ENCODE measurements at regions not wholly inside any gene's neighbourhood (a gene's known extent, or its start where the extent isn't known, plus 50 kb on each side); places are given as distances from the start of the nearest gene placed in this dataset.

DNA sequence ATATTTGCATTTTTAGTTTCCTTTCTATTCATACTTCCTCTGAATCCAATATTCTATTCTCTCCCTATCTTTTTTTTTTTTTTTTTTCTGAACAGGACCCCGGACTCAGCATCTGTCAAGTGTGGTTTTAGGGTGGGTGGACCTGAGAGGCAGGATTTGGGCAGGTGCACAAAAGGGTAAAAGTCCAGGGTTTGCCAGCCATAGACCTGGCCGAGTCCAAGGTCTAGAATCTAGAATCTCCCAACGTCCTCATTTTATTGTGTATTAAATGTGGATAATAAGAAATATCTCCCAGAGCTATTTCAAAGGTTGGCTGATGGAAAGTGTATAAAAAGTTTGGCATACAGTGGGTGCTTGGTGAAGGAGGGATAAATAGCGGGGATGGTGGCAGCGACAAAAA is 273.3 kb upstream of the MAF start:
- BruUV-seq (replicated peaks) = no TSS peak
- FAIRE-seq = no peak

GRCh38 chr16:79871906-79872305 is 271.4 kb upstream of the MAF start:
- peaks cover 2% of the 10 kb centered on the region for H3K9me3 ChIP-seq (replicated peaks; ENCODE audit: control insufficient read depth, insufficient read depth, low read length)
- no peaks in the 10 kb centered on the region for H3K79me2 ChIP-seq (ENCODE audit: control insufficient read depth, insufficient read depth, low read length)
- H3K9me1 ChIP-seq (replicated peaks; ENCODE audit: control insufficient read depth, extremely low read depth, insufficient read depth, low read length) = no peaks in the 10 kb centered on the region
- no peaks in the 10 kb centered on the region for H3K36me3 ChIP-seq (ENCODE audit: control insufficient read depth in 2 of 2, extremely low read depth in 1 of 2, insufficient read depth in 2 of 2, low read length in 2 of 2)
- no TSS peak for BruUV-seq (replicated peaks)
- no peak overlapping the region for H3K4me3 ChIP-seq (replicated peaks in 1 of 3; ENCODE audit: insufficient read depth in 1 of 3, low read depth in 1 of 3, low read length in 3 of 3)
- ChIA-PET CTCF (no interaction called here), POLR2A (no interaction called here)
- H3K4me2 ChIP-seq (ENCODE audit: insufficient read depth, low read length) = no peak overlapping the region
- DNase-seq (ENCODE audit: low read depth, low spot score) (no peak), FAIRE-seq (no peak)
- no peak overlapping the region for H3K9ac ChIP-seq (replicated peaks; ENCODE audit: extremely low read depth, insufficient read depth, low read length)
- H2AFZ ChIP-seq (ENCODE audit: low read depth, low read length) = no peak overlapping the region
- H3K27me3 ChIP-seq (ENCODE audit: control insufficient read depth in 2 of 2, insufficient read depth in 2 of 2, low read length in 2 of 2) = no peaks in the 10 kb centered on the region
- no peaks in the 10 kb centered on the region for H3K4me1 ChIP-seq (ENCODE audit: control insufficient read depth, extremely low read depth, insufficient read depth, low read length)
- H4K20me1 ChIP-seq (replicated peaks; ENCODE audit: control insufficient read depth, extremely low read depth, insufficient read depth, low read length) = no peaks in the 10 kb centered on the region
- intact Hi-C loops (cut with micrococcal nuclease) (no loop called here), dilution Hi-C loops (cut with MboI; ENCODE audit: extremely low pct_ligation_motif_present, low sequenced_read_pairs) (no loop called here)
- no peak overlapping the region for H3K27ac ChIP-seq (ENCODE audit: insufficient read depth, low read depth, low read length)
- TF ChIP-seq MYC (IDR thresholded peaks at IDR 0.05; ENCODE audit: low read depth, low read length) (no peak), POLR2A (IDR thresholded peaks at IDR 0.05; ENCODE audit: low read depth, low read length) (no peak), EZH2 (IDR thresholded peaks at IDR 0.05; ENCODE audit: borderline replicate concordance, low read depth, low read length, severe bottlenecking) (no peak), GATA2 (IDR thresholded peaks at IDR 0.05; ENCODE audit: insufficient read depth, insufficient read length, low read depth, low read length) (no peak)
- TF ChIP-seq, protein P1, sequence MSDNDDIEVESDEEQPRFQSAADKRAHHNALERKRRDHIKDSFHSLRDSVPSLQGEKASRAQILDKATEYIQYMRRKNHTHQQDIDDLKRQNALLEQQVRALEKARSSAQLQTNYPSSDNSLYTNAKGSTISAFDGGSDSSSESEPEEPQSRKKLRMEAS (IDR thresholded peaks at IDR 0.05; ENCODE audit: insufficient read depth, insufficient read length) = no peak

More for the DNA sequence above, 273.3 kb upstream of the MAF start:
- dilution Hi-C loops (cut with MboI; ENCODE audit: extremely low pct_ligation_motif_present, low sequenced_read_pairs) (no loop called here), intact Hi-C loops (cut with micrococcal nuclease) (no loop called here)
- Histone ChIP-seq H3K9me1 (replicated peaks; ENCODE audit: control insufficient read depth, extremely low read depth, insufficient read depth, low read length) (no peaks in the 10 kb centered on the region), H2AFZ (ENCODE audit: low read depth, low read length) (no peak overlapping the region), H3K79me2 (ENCODE audit: control insufficient read depth, insufficient read depth, low read length) (no peaks in the 10 kb centered on the region), H3K4me3 (replicated peaks in 1 of 3; ENCODE audit: insufficient read depth in 1 of 3, low read depth in 1 of 3, low read length in 3 of 3) (no peak overlapping the region), H3K36me3 (ENCODE audit: control insufficient read depth in 2 of 2, extremely low read depth in 1 of 2, insufficient read depth in 2 of 2, low read length in 2 of 2) (no peaks in the 10 kb centered on the region), H3K9ac (replicated peaks; ENCODE audit: extremely low read depth, insufficient read depth, low read length) (no peak overlapping the region), H4K20me1 (replicated peaks; ENCODE audit: control insufficient read depth, extremely low read depth, insufficient read depth, low read length) (no peaks in the 10 kb centered on the region), H3K27ac (ENCODE audit: insufficient read depth, low read depth, low read length) (no peak overlapping the region), H3K9me3 (replicated peaks; ENCODE audit: control insufficient read depth, insufficient read depth, low read length) (peaks cover 2% of the 10 kb centered on the region), H3K4me2 (ENCODE audit: insufficient read depth, low read length) (no peak overlapping the region), H3K4me1 (ENCODE audit: control insufficient read depth, extremely low read depth, insufficient read depth, low read length) (no peaks in the 10 kb centered on the region), H3K27me3 (ENCODE audit: control insufficient read depth in 2 of 2, insufficient read depth in 2 of 2, low read length in 2 of 2) (no peaks in the 10 kb centered on the region)
- no peak for TF ChIP-seq POLR2A (IDR thresholded peaks at IDR 0.05; ENCODE audit: low read depth, low read length)
- TF ChIP-seq, protein P2, sequence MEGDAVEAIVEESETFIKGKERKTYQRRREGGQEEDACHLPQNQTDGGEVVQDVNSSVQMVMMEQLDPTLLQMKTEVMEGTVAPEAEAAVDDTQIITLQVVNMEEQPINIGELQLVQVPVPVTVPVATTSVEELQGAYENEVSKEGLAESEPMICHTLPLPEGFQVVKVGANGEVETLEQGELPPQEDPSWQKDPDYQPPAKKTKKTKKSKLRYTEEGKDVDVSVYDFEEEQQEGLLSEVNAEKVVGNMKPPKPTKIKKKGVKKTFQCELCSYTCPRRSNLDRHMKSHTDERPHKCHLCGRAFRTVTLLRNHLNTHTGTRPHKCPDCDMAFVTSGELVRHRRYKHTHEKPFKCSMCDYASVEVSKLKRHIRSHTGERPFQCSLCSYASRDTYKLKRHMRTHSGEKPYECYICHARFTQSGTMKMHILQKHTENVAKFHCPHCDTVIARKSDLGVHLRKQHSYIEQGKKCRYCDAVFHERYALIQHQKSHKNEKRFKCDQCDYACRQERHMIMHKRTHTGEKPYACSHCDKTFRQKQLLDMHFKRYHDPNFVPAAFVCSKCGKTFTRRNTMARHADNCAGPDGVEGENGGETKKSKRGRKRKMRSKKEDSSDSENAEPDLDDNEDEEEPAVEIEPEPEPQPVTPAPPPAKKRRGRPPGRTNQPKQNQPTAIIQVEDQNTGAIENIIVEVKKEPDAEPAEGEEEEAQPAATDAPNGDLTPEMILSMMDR (IDR thresholded peaks at IDR 0.05; ENCODE audit: extremely low read depth in 1 of 2, insufficient read depth in 1 of 2, low read depth in 1 of 2, low read length in 2 of 2) = no peak
- TF ChIP-seq EZH2 (IDR thresholded peaks at IDR 0.05; ENCODE audit: borderline replicate concordance, low read depth, low read length, severe bottlenecking) = no peak
- no peak for TF ChIP-seq JUN (IDR thresholded peaks at IDR 0.05; ENCODE audit: borderline replicate concordance, insufficient read depth, insufficient read length, low read depth)
- no peak for TF ChIP-seq GATA2 (IDR thresholded peaks at IDR 0.05; ENCODE audit: insufficient read depth, insufficient read length, low read depth, low read length)
- DNase-seq (ENCODE audit: low read depth, low spot score) = no peak
- ChIA-PET POLR2A (no interaction called here), CTCF (no interaction called here)

Data from endothelial cell of umbilical vein (primary cell).